K562 (cell line): ENCODE measurements at regions not wholly inside any gene's neighbourhood (a gene's known extent, or its start where the extent isn't known, plus 50 kb on each side); places are given as distances from the start of the nearest gene placed in this dataset.

ENCODE experiments used
- ATAC-seq: fragments of 200-7000 bp; cut with Tn5 transposase; 3 replicates; pipeline ENCODE4 v1.9.1; 2020; ENCODE audit warnings: moderate library complexity
- BruUV-seq: library from RNA; stranded (reverse); fragments of 400-500 nt; replicated peaks from 2 replicates; lab custom pipeline; 2021; lab: Mats Ljungman, UMichigan
- CTCF ChIA-PET: fragments of 300-600 bp; formaldehyde crosslinking; extraction: SDS; loops from one replicate; lab custom pipeline; 2021; ENCODE audit warnings: low intra/inter-chr PET ratio; lab: Yijun Ruan, JAX
- POLR2A ChIA-PET: fragments of 300-600, 350-650 bp; sonication (Branson Sonifier 250); formaldehyde crosslinking; extraction: SDS; loops from one replicate; lab custom pipeline; 2021; ENCODE audit warnings: antibody characterized with exemption, inconsistent platforms; lab: Yijun Ruan, JAX
- DNase-seq, 4 experiments: peaks; one replicate each; pipeline versions ENCODE4 v3.0.0 to v3.0.0-alpha.2; 2011 to 2018; ENCODE audit warnings: low spot score in 3 of 4, mixed read lengths in 3 of 4; ENCODE audit errors: extremely low read depth in 1 of 4
- FAIRE-seq: peaks from 2 replicates; lab custom pipeline; 2011; peaks lifted over from hg19 to GRCh38; lab: Jason Lieb, UNC
- H2AFZ ChIP-seq: 2 replicates; pipeline ENCODE4 v1.6.0; 2011; ENCODE audit warnings: low read depth, low read length, control low read depth, inconsistent platforms
- H3K27ac ChIP-seq: fragments of 200-600 bp; 3 replicates; pipeline ENCODE4 v1.8.0; 2011; ENCODE audit warnings: low read depth, mild to moderate bottlenecking, control low read depth, inconsistent platforms, low read length, moderate library complexity, mixed read lengths; ENCODE audit errors: extremely low read depth
- H3K27me3 ChIP-seq, 2 experiments: fragments of 300-600 bp in 1 of 2; 2 replicates in 1 of 2; 3 replicates in 1 of 2; pipeline versions ENCODE4 v1.6.0 to v1.8.0; 2011; ENCODE audit warnings: inconsistent platforms in 2 of 2, low read length in 2 of 2, mild to moderate bottlenecking in 1 of 2, mixed read lengths in 1 of 2, moderate library complexity in 1 of 2; ENCODE audit not compliant: control insufficient read depth in 2 of 2, insufficient read depth in 2 of 2
- H3K36me3 ChIP-seq: fragments of 300-600 bp; 3 replicates; pipeline ENCODE4 v1.8.0; 2011; ENCODE audit warnings: mild to moderate bottlenecking, low read length, inconsistent platforms; ENCODE audit not compliant: control insufficient read depth, insufficient read depth
- H3K4me1 ChIP-seq, 2 experiments: fragments of 200-600 bp in 1 of 2; replicated peaks in 1 of 2; 2 replicates in 1 of 2; 3 replicates in 1 of 2; pipeline versions ENCODE4 v1.5.1 to v1.8.0; 2011; ENCODE audit warnings: inconsistent platforms in 2 of 2, low read length in 2 of 2, mild to moderate bottlenecking in 1 of 2, mixed read lengths in 1 of 2, moderate library complexity in 1 of 2; ENCODE audit not compliant: control insufficient read depth in 2 of 2, insufficient read depth in 2 of 2
- H3K4me2 ChIP-seq: 2 replicates; pipeline ENCODE4 v1.6.1; 2011; ENCODE audit warnings: low read length, control low read depth, inconsistent platforms, mixed read lengths; ENCODE audit not compliant: insufficient read depth
- H3K4me3 ChIP-seq: fragments of 200-600 bp; sonication (generic), shearing (Covaris generic); 2 replicates; pipeline ENCODE4 v1.5.1; 2016; ENCODE audit warnings: control low read depth, inconsistent platforms
- H3K79me2 ChIP-seq: fragments of 200-600 bp; 3 replicates; pipeline ENCODE4 v1.8.0; 2011; ENCODE audit warnings: low read length, inconsistent platforms; ENCODE audit not compliant: control insufficient read depth, insufficient read depth
- H3K9ac ChIP-seq, 2 experiments: 2 replicates each; pipeline versions ENCODE4 v1.6.0 to v1.6.1; 2011; ENCODE audit warnings: low read depth in 2 of 2, low read length in 2 of 2, control low read depth in 1 of 2, inconsistent platforms in 1 of 2, mild to moderate bottlenecking in 1 of 2, mixed read lengths in 1 of 2; ENCODE audit not compliant: insufficient read depth in 1 of 2
- H3K9me1 ChIP-seq: one replicate; pipeline ENCODE4 v1.6.0; 2011; ENCODE audit warnings: inconsistent platforms, mild to moderate bottlenecking, low read length, moderate library complexity; ENCODE audit not compliant: control insufficient read depth, insufficient read depth
- H3K9me3 ChIP-seq: replicated peaks from 2 replicates; pipeline ENCODE4 v1.5.1; 2011; ENCODE audit warnings: low read depth, low read length, inconsistent platforms; ENCODE audit not compliant: control insufficient read depth, insufficient read depth
- H4K20me1 ChIP-seq: replicated peaks from 2 replicates; pipeline ENCODE4 v1.6.1; 2011; ENCODE audit warnings: low read length, inconsistent platforms, mixed read lengths; ENCODE audit not compliant: control insufficient read depth, insufficient read depth
- E2F3 ChIP-seq: fragments of 250-450 bp; sonication (Bioruptor Pico); IDR thresholded peaks from 2 replicates; pipeline ENCODE4 v1.4.0; 2020; ENCODE audit warnings: mild to moderate bottlenecking
- HMG20A ChIP-seq: fragments of 450-650 bp; formaldehyde crosslinking; conservative IDR thresholded peaks from 2 replicates; pipeline ENCODE4 v1.4.0; 2020; ENCODE audit warnings: mild to moderate bottlenecking, mixed read lengths
- KDM1A ChIP-seq, 2 experiments: fragments of 450-650 bp; IDR thresholded peaks; 2 replicates each; pipeline ENCODE4 v1.6.1; 2016; ENCODE audit warnings: mild to moderate bottlenecking in 2 of 2
- PURB ChIP-seq: sonication (generic); formaldehyde crosslinking; IDR thresholded peaks from 2 replicates; pipeline ENCODE4 v1.9.0; 2021; ENCODE audit warnings: low read depth, mild to moderate bottlenecking, missing genetic modification reagents
- PYGO2 ChIP-seq: fragments of 450-650 bp; IDR thresholded peaks from 2 replicates; pipeline ENCODE4 v1.6.1; 2016; ENCODE audit warnings: mild to moderate bottlenecking, missing genetic modification characterization, moderate library complexity, missing compliant biosample characterization
- RBBP5 ChIP-seq: fragments of 200-600 bp; sonication (generic); IDR thresholded peaks from 2 replicates; pipeline ENCODE4 v1.6.1; 2012; ENCODE audit warnings: borderline replicate concordance, mild to moderate bottlenecking, low read length, control low read depth, inconsistent platforms; ENCODE audit not compliant: insufficient read depth, poor library complexity, severe bottlenecking
- SRF ChIP-seq, 2 experiments: fragments of 250-450, 450-650 bp in 1 of 2; sonication (Bioruptor Pico) in 1 of 2; sonication (generic) in 1 of 2; formaldehyde crosslinking; IDR thresholded peaks; 2 replicates each; pipeline versions ENCODE4 v1.5.0 to v1.5.1; 2020 to 2022; ENCODE audit warnings: mild to moderate bottlenecking in 1 of 2, missing genetic modification reagents in 1 of 2
- TAL1 ChIP-seq: fragments of 450-650 bp; IDR thresholded peaks from 2 replicates; pipeline ENCODE4 v1.6.1; 2016; ENCODE audit warnings: mild to moderate bottlenecking
- WGBS: fragments of 100-300 bp; shearing (Covaris generic); methylation state at CpG from one replicate; pipeline ENCODE4 v1.1.6; 2016; ENCODE audit warnings: low coverage, mixed read lengths; ENCODE audit not compliant: insufficient coverage; ENCODE audit errors: missing lambda C conversion rate; 5-methylcytosine and 5-hydroxymethylcytosine counted together
- in situ Hi-C: fragments of 300-500 bp; cut with MboI; formaldehyde crosslinking; loops from 4 replicates; pipeline ENCODE4 v1.15.0; 2018; ENCODE audit warnings: inconsistent platforms, mixed read lengths
- intact Hi-C: fragments of 100-400 bp; cut with micrococcal nuclease; formaldehyde crosslinking; loops from 2 replicates; pipeline ENCODE4 v1.14.2; 2022
- TF ChIP-seq, protein P1 (sequence below): IDR thresholded peaks from 3 replicates; pipeline ENCODE4 v1.6.1; 2011; ENCODE audit warnings: borderline replicate concordance, mild to moderate bottlenecking; ENCODE audit not compliant: insufficient read length, insufficient read depth
- TF ChIP-seq, protein P2 (sequence below): fragments of 450-650 bp; IDR thresholded peaks from 2 replicates; pipeline ENCODE4 v1.6.1; 2016; ENCODE audit warnings: mild to moderate bottlenecking
- TF ChIP-seq, protein P3 (sequence below): IDR thresholded peaks from 2 replicates; pipeline ENCODE4 v1.6.1; 2011; ENCODE audit not compliant: insufficient read length; ENCODE audit errors: extremely low read depth

DNA sequence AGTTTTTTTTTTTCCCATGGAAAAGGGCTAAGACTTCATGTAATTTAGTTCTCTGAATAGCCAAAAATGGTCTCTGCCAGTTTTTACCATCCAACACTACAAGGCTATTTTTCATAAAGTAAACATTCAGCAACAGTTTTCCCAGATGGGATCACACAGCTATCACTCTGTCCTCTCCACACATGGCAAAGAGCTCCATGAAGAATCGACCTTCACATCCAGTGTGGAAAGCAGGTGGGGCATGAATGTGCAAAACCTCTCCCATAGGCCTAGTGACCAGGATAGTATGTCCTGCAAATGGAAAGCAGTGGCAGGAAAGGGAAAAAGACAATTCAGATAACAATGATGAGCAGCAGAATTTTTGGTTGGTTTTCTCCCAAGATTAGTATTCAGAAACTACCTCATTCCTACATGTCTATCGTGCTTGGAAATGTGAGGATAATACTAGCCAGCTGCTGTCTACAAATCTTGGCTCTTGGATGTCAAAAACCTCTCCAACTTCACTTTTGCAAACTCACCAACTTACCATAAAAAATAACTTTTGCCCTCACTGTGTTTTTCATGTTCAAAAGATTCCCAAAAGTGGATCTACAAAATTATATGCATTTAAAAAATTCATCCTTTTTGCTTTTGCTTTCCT lies 159.7 kb upstream of the MCHR2 start:
- no peak overlapping the region for H3K27ac ChIP-seq
- no peaks in the 10 kb centered on the region for H3K27me3 ChIP-seq
- H4K20me1 ChIP-seq, result no peaks in the 10 kb centered on the region
- no peaks in the 10 kb centered on the region for H3K4me1 ChIP-seq
- POLR2A ChIA-PET, result no interaction called here
- peak; percentile 15 for FAIRE-seq
- 3% methylated on average over 2 of the region's 2 CpGs for WGBS
- no peak for DNase-seq
- no peak for TF ChIP-seq SRF (CRISPR knock-in tag; IDR thresholded peaks at IDR 0.05)
- TF ChIP-seq KDM1A (IDR thresholded peaks at IDR 0.05), result no peak
- TF ChIP-seq TAL1, result no peak
- TF ChIP-seq RBBP5, result no peak
- TF ChIP-seq E2F3, result no peak
- TF ChIP-seq, protein P1, sequence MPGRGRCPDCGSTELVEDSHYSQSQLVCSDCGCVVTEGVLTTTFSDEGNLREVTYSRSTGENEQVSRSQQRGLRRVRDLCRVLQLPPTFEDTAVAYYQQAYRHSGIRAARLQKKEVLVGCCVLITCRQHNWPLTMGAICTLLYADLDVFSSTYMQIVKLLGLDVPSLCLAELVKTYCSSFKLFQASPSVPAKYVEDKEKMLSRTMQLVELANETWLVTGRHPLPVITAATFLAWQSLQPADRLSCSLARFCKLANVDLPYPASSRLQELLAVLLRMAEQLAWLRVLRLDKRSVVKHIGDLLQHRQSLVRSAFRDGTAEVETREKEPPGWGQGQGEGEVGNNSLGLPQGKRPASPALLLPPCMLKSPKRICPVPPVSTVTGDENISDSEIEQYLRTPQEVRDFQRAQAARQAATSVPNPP, result no peak
- TF ChIP-seq HMG20A (CRISPR knock-in tag), result no peak
- TF ChIP-seq PURB (CRISPR knock-in tag), result no peak
- TF ChIP-seq, protein P2, sequence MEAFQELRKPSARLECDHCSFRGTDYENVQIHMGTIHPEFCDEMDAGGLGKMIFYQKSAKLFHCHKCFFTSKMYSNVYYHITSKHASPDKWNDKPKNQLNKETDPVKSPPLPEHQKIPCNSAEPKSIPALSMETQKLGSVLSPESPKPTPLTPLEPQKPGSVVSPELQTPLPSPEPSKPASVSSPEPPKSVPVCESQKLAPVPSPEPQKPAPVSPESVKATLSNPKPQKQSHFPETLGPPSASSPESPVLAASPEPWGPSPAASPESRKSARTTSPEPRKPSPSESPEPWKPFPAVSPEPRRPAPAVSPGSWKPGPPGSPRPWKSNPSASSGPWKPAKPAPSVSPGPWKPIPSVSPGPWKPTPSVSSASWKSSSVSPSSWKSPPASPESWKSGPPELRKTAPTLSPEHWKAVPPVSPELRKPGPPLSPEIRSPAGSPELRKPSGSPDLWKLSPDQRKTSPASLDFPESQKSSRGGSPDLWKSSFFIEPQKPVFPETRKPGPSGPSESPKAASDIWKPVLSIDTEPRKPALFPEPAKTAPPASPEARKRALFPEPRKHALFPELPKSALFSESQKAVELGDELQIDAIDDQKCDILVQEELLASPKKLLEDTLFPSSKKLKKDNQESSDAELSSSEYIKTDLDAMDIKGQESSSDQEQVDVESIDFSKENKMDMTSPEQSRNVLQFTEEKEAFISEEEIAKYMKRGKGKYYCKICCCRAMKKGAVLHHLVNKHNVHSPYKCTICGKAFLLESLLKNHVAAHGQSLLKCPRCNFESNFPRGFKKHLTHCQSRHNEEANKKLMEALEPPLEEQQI, result no peak
- no peak for TF ChIP-seq PYGO2 (tag)
- TF ChIP-seq, protein P3, sequence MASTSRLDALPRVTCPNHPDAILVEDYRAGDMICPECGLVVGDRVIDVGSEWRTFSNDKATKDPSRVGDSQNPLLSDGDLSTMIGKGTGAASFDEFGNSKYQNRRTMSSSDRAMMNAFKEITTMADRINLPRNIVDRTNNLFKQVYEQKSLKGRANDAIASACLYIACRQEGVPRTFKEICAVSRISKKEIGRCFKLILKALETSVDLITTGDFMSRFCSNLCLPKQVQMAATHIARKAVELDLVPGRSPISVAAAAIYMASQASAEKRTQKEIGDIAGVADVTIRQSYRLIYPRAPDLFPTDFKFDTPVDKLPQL, result no peak
- TF ChIP-seq, all 486 proteins: peak for 0
- in situ Hi-C loops, result no loop called here
- Histone ChIP-seq H3K9me3 (no peaks in the 10 kb centered on the region), H3K79me2 (no peaks in the 10 kb centered on the region), H3K36me3 (no peaks in the 10 kb centered on the region), H3K4me3 (no peak overlapping the region), H3K9ac (no peak overlapping the region), H3K9me1 (no peaks in the 10 kb centered on the region), H2AFZ (no peak overlapping the region), H3K4me2 (no peak overlapping the region)
- intact Hi-C loops, result no loop called here
- BruUV-seq, result no TSS peak
- ATAC-seq, result no peak
- CTCF ChIA-PET, result no interaction called here
